K562 (cell line): ENCODE measurements at regions not wholly inside any gene's neighbourhood (a gene's known extent, or its start where the extent isn't known, plus 50 kb on each side); places are given as distances from the start of the nearest gene placed in this dataset.

Experiments
- EP300 ChIP-seq: IDR thresholded peaks from 2 replicates; pipeline ENCODE4 v1.6.1; 2012; ENCODE audit warnings: low read length, improper control_type of control experiment
- TF ChIP-seq, protein P1 (sequence below): sonication (generic); formaldehyde crosslinking; IDR thresholded peaks from 2 replicates; pipeline ENCODE4 v1.4.0; 2020; ENCODE audit warnings: mild to moderate bottlenecking, missing genetic modification reagents

DNA sequence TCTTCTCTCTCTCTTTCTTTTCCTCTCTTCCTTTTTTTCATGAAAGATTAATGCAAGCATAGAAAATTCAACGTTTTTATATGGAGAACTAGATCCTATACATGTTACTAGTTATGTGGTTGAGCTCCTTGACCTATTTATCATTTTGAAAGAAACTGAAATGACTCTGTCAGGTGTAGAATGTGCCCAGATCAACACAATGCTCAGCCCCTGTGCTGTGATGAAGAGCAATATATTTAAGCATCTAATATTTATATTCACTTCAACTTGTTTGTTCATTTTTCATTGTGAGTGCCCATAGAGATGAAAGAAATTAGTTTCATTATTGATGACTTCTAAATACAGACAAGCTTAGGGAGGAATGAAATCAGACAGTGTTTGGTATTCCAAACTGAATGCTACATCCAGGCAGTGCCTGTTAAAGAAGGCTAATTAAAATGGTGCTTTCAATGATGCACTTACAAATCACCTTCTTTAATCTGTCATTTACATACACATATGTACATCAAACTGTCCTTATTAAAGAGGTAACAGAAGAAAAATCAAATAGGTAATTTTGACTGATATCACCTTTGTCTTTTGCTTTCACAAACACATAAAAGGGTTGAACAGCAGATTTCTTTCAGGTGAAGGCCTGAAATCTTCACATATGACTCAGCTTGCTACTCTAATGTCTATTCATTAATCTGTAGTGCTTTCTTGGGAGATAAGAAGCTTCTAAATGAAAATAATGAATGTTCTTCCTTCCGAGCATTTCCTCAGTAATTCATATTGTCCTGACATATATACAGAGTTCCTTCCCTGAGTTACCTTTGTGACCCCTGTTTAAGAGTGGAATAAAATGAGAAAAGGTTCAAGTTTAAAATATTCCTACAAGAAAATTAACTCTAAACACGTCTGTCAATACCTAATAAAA lies 915.9 kb downstream of the PDHA2 start:
- TF ChIP-seq, protein P1, sequence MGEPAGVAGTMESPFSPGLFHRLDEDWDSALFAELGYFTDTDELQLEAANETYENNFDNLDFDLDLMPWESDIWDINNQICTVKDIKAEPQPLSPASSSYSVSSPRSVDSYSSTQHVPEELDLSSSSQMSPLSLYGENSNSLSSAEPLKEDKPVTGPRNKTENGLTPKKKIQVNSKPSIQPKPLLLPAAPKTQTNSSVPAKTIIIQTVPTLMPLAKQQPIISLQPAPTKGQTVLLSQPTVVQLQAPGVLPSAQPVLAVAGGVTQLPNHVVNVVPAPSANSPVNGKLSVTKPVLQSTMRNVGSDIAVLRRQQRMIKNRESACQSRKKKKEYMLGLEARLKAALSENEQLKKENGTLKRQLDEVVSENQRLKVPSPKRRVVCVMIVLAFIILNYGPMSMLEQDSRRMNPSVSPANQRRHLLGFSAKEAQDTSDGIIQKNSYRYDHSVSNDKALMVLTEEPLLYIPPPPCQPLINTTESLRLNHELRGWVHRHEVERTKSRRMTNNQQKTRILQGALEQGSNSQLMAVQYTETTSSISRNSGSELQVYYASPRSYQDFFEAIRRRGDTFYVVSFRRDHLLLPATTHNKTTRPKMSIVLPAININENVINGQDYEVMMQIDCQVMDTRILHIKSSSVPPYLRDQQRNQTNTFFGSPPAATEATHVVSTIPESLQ, result no peak
- TF ChIP-seq EP300, result no peak
